HG03060 (cell line): ENCODE measurements at regions not wholly inside any gene's neighbourhood (a gene's known extent, or its start where the extent isn't known, plus 50 kb on each side); places are given as distances from the start of the nearest gene placed in this dataset.

ENCODE experiments used
- ATAC-seq: cut with Tn5 transposase; IDR thresholded peaks from one replicate; pipeline ENCODE4 v1.9.1; 2021; ENCODE audit warnings: low read depth, moderate number of reproducible peaks; ENCODE audit not compliant: unreplicated experiment

- no peak for ATAC-seq
Measured at GRCh38 chr14:51394804-51395203, 154.8 kb downstream of the TMX1 start.

DNA sequence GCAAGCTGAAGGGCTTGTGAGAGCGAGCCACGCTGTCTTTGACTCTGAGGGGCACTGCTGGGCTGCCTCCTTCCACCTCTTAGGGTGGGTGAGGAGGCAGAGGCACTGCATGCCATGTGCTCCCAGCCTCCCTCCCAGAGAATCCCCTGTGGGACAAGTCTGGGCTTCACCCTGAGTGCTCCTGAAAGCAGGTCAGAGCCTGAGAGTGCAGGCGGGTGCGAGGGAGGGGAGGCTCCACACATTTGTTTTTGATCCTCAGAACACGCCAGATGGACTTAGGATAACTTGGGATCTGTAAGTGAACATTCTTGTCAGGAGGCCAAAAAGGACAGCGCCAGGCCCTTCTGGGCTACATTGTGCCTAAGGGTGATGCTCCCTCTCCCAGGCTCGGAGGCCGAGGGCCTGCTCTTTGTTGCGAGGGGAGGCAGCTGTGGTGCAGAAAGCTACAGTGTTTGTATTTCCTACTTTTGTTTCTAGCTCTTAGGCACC is 155.4 kb downstream of the TMX1 start:
- ATAC-seq: no peak

- ATAC-seq: no peak
Measured at GRCh38 chr14:51396222-51396815, 156.3 kb downstream of the TMX1 start.

DNA sequence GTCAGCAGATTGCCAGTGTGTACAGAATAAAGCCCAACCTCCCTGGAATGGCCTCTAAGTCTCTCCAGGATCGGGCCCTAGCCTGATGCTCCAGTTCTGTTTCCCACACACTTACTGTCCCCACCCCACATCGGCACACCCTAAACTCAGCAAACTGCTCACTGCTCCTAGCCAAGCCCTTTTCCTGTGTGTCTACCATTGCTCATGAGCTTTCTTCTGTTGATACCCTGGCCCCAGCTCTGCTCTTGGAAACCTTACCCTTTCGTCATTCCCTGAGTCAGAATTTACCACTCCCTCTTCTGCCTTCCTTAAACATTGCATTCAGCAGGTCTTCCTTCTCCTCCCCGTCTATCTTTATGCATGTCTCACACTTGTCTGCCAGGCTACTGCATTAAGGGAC is 158.9 kb downstream of the TMX1 start:
- no peak for ATAC-seq

DNA sequence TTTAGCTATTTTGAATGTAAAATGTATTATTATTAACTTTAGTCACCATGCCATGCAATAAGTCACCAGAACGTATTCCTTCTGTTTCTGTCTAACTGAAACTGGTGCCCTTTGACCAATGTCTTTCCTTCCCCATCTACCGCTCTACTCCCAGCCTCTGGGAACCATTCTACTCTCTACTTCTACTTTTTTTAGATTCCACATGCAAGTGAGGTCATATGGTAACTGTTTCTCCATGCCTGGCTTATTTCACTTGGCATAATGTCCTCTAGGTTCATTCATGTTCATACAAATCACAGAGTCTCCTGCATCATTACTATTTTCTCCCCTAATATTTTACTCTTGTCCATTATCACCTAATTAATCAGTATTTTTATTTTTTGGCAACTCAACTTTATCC is 160.1 kb downstream of the TMX1 start:
- ATAC-seq: no peak

DNA sequence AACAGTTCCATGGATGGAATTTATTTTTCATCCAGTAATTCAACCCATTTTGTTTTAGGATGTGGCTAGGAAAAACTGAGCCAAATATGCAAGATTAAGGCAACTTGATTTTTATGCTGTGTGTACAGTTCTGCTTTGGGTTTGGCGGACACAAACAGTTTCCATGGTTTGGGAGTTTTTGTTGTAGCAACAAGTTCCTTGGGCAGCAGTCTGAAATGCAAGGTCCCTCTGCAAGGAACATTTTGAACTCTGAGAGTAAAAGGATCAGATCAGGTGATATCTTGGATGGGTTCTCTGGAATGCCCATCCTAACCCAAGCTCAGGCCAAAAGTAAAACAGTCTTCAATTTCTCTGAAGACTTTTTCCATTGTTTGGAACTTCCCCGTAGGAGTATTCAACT is 161.2 kb downstream of the TMX1 start:
- ATAC-seq: no peak

GRCh38 chr14:51401756-51402155 is 161.7 kb downstream of the TMX1 start:
- ATAC-seq: no peak

DNA sequence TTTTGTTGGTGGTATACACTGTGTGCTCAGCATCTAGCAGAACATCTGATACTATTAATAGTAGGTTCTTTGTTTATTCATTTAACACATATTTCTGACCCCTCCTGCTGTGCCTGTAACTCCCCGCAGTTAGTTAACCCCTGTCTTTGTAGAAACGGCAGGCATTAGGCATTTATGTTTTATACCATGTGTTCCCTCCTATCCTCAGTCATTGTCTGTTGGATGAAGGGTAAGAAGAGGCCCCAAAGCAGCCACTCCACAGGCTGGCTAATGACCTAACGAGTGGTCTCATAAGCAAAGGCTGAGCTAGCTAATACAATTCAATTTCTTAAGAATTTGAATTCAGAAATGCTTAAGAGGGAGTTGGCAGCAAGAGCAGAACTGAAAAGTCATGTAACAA is 170.8 kb downstream of the TMX1 start:
- ATAC-seq: no peak

GRCh38 chr14:51419685-51420084 is 179.6 kb downstream of the TMX1 start:
- ATAC-seq: no peak

- ATAC-seq: no peak
Measured at GRCh38 chr14:51422704-51423103, 182.7 kb downstream of the TMX1 start.

DNA sequence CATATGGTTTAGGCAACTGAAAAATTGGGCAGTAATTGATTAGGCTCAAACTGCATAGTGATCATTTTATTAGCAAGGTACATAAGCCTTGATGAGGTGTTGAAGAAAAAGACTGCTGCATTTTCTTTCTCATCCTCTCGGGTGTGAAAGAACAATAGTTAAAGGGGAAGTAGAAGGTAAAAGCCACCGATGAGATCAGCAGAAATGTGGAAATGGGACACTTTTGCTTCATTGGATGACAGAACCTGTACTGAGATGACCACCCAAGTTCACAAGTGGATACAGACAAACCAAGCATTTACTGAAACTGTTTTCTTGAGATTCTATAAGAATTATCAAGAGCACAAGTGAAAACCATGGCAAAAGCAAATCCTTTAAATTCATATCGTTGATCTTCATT is 184.0 kb downstream of the TMX1 start:
- no peak for ATAC-seq

GRCh38 chr14:51424561-51425251 is 184.7 kb downstream of the TMX1 start:
- no peak for ATAC-seq

DNA sequence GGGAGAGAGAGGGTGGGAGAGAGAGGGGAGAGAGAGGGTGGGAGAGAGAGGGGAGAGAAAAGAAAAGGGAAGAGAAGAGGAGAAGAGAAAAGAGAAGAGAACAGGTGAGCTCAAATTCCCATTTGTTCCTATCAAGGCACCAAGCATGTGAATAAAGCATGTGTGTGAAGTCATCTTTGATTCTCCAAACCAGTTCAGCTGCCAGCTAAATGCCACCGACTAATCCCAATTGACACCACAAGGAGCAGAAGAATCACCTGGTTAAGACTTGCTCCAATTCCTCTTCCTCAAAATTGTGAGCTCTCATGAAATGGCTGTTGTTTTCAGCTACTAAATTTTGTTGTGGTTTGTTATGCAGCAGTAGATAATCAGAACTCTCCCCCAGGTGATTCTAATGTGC is 188.9 kb downstream of the TMX1 start:
- ATAC-seq: no peak

DNA sequence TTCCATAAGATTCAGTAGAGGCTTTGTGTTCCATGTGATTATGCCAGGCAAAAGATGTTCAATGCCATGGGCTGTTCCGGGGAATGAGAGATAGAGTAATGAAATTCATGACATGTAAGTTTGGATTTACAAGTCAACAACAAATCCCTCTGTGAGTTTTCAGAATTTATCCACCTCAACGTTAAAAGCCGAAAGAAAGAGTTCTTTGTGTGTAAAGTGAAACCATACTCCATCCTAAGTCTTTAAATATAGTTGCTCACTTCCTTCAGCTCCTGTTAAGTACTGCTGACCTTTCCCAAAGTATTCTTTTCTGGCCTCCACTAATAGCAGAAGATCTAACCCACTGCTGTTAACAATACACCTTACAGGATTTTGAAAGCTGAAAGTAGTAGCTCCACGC is 190.0 kb downstream of the TMX1 start:
- no peak for ATAC-seq

DNA sequence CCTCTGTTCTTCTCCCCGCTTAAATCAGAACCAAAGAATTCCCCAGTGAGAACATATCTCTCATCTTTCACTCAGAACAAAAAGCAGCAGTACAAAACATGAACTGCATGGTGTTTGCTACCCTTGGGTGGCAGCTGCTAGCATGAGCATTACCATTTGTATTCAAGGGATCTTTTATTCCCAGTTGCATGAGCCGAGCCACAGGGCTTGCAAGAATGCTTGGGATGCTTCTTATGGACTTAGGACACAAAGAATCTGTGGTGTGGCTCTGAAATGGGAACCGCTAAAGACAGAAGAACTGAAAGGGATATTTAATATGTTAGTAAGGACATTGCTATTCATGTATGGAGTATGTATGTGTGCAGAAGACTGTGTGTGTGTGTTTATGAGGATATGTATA is 190.6 kb downstream of the TMX1 start:
- no peak for ATAC-seq

- no peak for ATAC-seq
Measured at GRCh38 chr14:51431033-51431709, 191.1 kb downstream of the TMX1 start.

GRCh38 chr14:51431741-51432140 is 191.7 kb downstream of the TMX1 start:
- ATAC-seq: no peak

DNA sequence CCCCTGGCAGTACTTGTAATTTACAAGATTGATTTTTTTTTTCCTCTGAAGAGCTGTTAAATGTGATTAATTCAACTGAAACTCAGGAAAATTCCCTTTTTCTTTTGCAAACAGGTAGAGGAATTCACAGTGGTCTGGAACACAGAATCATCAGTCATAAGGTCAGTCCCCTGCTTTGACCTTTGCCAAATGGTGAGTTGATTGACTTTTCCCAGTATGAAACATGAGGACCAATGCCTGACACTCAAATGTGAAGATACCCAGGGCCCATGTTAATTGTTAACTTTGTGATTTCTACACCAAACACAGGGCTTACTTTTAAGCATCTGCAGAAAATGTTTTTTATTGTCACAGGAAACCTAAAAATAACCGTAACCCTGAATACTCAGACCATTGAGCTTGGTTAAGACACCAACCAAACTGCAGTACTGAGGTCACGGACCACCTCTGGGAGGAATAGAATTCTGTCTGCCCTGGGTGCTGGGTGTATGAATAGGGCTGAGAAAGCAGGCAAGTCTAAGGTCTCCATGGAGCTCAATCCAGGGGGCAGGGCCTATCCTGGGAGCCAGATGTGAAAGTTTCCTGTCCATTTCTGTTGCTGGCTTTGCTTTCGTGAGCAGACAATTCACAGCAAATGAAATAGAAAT is 192.4 kb downstream of the TMX1 start:
- peak; percentile 44 for ATAC-seq

DNA sequence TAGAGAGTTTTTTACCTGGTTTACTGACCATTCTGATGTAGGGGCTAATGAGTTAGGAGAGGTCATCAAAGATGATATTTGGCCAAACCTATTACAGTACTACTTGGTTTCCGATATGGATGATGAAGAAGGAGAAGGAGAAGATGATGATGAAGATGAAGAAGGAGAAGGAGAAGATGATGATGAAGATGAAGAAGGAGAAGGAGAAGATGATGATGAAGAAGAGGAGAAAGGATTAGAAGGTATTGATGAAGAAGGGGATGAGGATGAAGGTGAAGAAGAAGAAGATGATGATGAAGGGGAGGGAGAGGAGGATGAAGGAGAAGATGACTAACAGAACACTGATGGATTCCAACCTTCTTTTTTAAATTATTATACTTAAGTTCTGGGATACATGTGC is 196.6 kb downstream of the TMX1 start:
- ATAC-seq: no peak

DNA sequence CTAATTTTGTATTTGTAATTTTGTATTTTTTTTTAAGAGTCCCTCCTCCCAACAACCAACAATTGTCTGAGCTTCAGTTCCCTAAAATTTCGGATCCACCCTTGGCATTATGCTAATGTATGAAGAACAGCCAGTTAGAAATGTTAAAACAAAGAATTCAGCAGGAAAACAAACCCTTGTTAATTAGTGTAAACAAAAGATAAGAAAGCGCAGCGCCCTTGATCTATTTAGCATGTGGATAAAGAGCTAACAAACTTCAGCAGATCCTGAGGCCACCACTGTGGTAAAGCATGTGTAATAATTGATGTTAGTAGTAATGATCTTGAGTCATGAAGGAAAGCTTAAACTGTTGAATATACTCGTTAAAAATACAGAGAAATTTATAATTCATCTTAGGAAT is 199.8 kb downstream of the TMX1 start:
- ATAC-seq: no peak

GRCh38 chr14:51441001-51441400 is 201.0 kb downstream of the TMX1 start:
- ATAC-seq: no peak
